Osteoblast (primary cell): ENCODE measurements at regions not wholly inside any gene's neighbourhood (a gene's known extent, or its start where the extent isn't known, plus 50 kb on each side); places are given as distances from the start of the nearest gene placed in this dataset.

Experiments used
- DNase-seq: peaks from one replicate; pipeline ENCODE4 v3.0.0; 2011; ENCODE audit warnings: low spot score, mixed read lengths; ENCODE audit not compliant: insufficient read length; ENCODE audit errors: missing footprints
- H2AFZ ChIP-seq: 2 replicates; pipeline ENCODE4 v1.6.0; 2011; ENCODE audit warnings: mild to moderate bottlenecking, low read length
- H3K27ac ChIP-seq: 2 replicates; pipeline ENCODE4 v1.5.1; 2011; ENCODE audit warnings: mild to moderate bottlenecking, low read depth, low read length, moderate library complexity
- H3K27me3 ChIP-seq: 2 replicates; pipeline ENCODE4 v1.6.0; 2012; ENCODE audit warnings: mild to moderate bottlenecking, control low read depth, inconsistent platforms, low read length, moderate library complexity; ENCODE audit not compliant: insufficient read depth
- H3K36me3 ChIP-seq: 2 replicates; pipeline ENCODE4 v1.5.1; 2011; ENCODE audit warnings: mild to moderate bottlenecking, low read length, control low read depth, moderate library complexity; ENCODE audit not compliant: insufficient read depth
- H3K4me1 ChIP-seq: 2 replicates; pipeline ENCODE4 v1.5.1; 2011; ENCODE audit warnings: mild to moderate bottlenecking, low read length, control low read depth, moderate library complexity; ENCODE audit not compliant: insufficient read depth
- H3K4me2 ChIP-seq: 2 replicates; pipeline ENCODE4 v1.6.0; 2011; ENCODE audit warnings: mild to moderate bottlenecking, low read length; ENCODE audit not compliant: insufficient read depth
- H3K4me3 ChIP-seq: fragments of 200-600 bp; sonication (generic); 3 replicates; pipeline ENCODE4 v1.5.1; 2012; ENCODE audit warnings: mild to moderate bottlenecking, low read length, inconsistent platforms; ENCODE audit not compliant: insufficient read depth
- H3K79me2 ChIP-seq: 2 replicates; pipeline ENCODE4 v1.6.0; 2012; ENCODE audit warnings: mild to moderate bottlenecking, low read length, control low read depth, inconsistent platforms; ENCODE audit not compliant: insufficient read depth
- H3K9me3 ChIP-seq: 2 replicates; pipeline ENCODE4 v1.5.1; 2011; ENCODE audit warnings: low read depth, low read length, control low read depth
- H4K20me1 ChIP-seq: 2 replicates; pipeline ENCODE4 v1.6.0; 2012; ENCODE audit warnings: mild to moderate bottlenecking, low read length, control low read depth; ENCODE audit not compliant: insufficient read depth
- TF ChIP-seq, protein P1 (sequence below): IDR thresholded peaks from 2 replicates; pipeline ENCODE4 v1.5.1; 2011; ENCODE audit warnings: mild to moderate bottlenecking, low read depth, low read length, moderate library complexity; ENCODE audit errors: extremely low read depth

DNA sequence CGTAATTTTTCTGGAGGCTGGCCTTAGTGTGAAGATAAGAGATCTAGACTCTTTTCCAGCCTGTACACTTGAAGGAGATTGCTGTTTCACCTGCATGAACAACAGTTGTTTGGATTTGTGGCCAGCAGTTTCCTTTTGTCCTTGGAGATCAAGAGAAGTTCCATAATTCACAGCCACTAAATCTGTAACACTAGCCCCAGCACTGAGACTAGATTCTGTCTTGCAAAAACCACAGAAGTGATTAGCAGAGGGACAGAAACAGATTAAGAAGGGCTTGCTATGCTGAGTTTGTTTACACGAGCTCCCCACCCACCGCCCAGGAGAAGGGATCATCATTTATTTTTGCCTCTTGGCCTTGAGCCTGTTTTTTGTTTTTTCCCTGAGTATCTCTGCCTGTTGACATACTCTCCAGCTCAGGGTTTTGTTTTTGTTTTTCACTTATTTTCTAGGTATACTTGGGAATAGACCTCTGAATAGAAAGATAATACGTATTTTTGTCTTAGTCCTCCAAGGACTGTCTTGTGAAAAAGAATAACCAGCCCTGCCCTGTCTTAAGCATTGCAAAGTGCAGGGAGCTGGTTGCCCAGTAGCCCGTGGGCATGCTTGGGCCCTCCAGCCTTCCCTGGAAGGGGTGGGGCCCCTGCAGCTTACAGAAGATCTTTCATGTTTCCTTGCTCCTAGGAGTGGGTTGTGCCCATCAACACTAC is 93.1 kb upstream of the SOX4 start:
- DNase-seq, result no peak
- H3K36me3 ChIP-seq, result no peaks in the 10 kb centered on the region
- no peaks in the 10 kb centered on the region for H3K27me3 ChIP-seq

DNA sequence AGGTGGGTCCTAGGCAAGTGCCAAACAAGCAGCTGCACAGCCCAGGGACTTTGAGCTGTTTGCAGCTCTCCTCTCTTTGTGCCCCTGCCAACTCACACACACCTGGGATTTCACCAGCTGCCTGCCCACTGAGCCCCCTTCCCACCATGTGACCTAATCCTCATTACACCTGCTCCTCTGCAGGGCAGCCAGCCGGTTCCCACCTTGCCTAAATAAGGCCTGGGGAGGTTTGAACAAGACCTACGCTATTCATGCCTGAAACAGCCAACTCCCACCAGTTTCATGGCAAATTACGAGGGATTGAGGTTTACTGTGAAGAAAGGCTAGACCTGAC is 92.6 kb upstream of the SOX4 start:
- no peaks in the 10 kb centered on the region for H3K4me1 ChIP-seq
- H2AFZ ChIP-seq, result no peak overlapping the region
- H3K9me3 ChIP-seq, result no peaks in the 10 kb centered on the region
- no peaks in the 10 kb centered on the region for H3K27me3 ChIP-seq
- TF ChIP-seq, protein P1, sequence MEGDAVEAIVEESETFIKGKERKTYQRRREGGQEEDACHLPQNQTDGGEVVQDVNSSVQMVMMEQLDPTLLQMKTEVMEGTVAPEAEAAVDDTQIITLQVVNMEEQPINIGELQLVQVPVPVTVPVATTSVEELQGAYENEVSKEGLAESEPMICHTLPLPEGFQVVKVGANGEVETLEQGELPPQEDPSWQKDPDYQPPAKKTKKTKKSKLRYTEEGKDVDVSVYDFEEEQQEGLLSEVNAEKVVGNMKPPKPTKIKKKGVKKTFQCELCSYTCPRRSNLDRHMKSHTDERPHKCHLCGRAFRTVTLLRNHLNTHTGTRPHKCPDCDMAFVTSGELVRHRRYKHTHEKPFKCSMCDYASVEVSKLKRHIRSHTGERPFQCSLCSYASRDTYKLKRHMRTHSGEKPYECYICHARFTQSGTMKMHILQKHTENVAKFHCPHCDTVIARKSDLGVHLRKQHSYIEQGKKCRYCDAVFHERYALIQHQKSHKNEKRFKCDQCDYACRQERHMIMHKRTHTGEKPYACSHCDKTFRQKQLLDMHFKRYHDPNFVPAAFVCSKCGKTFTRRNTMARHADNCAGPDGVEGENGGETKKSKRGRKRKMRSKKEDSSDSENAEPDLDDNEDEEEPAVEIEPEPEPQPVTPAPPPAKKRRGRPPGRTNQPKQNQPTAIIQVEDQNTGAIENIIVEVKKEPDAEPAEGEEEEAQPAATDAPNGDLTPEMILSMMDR, result no peak
- H3K4me2 ChIP-seq, result no peak overlapping the region
- no peaks in the 10 kb centered on the region for H3K36me3 ChIP-seq
- no peak for DNase-seq
- H4K20me1 ChIP-seq, result no peaks in the 10 kb centered on the region
- H3K4me3 ChIP-seq, result no peak overlapping the region
- no peak overlapping the region for H3K27ac ChIP-seq
- no peaks in the 10 kb centered on the region for H3K79me2 ChIP-seq

More for the DNA sequence above, 93.1 kb upstream of the SOX4 start:
- Histone ChIP-seq H3K9me3 (no peaks in the 10 kb centered on the region), H4K20me1 (no peaks in the 10 kb centered on the region), H3K4me1 (no peaks in the 10 kb centered on the region), H3K27ac (no peak overlapping the region), H3K4me3 (no peak overlapping the region), H3K4me2 (no peak overlapping the region), H3K79me2 (no peaks in the 10 kb centered on the region), H2AFZ (no peak overlapping the region)
- TF ChIP-seq, protein P1, result no peak

DNA sequence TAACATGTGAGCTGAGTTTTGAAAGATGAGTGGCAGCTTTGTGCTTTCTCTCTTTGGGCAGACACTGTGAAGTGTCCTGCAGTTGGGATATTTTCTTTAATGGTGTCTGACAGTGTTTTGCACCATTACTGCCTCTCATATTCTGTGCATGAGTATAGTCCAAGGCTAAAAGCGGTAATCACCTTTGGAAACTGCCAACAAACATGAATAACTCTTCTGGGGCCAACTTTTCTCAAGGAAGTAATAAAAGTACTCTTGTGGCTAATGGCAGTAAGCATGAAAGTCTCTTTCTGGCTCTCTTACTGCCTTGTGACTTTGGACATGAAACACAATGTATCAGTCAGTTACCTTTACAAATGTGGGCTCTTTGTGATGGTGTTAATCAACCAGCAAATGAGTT is 91.7 kb upstream of the SOX4 start:
- Histone ChIP-seq H3K4me1 (no peaks in the 10 kb centered on the region), H3K79me2 (no peaks in the 10 kb centered on the region), H4K20me1 (no peaks in the 10 kb centered on the region), H3K4me2 (no peak overlapping the region), H3K27me3 (no peaks in the 10 kb centered on the region), H3K9me3 (no peaks in the 10 kb centered on the region), H2AFZ (no peak overlapping the region), H3K36me3 (no peaks in the 10 kb centered on the region), H3K27ac (no peak overlapping the region), H3K4me3 (no peak overlapping the region)
- no peak for DNase-seq
- TF ChIP-seq, protein P1, result no peak

DNA sequence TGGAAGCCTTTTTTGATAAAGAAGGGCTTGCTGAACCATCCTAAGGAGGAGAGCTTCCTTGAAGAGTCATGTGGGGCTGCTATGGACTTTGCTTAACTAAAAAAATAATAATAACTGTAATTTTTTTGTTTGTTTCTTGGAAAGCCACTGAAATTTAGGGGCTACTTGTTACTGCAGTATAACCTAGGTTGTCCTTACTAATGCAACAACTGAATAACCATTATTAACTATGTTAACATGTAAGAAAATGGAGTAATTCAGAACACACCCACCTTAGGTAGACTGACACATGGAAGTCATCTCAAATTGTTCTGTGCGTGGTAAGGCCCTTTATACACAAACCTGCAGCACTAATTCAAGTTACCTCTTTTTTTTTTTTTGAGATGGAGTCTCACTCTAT is 90.9 kb upstream of the SOX4 start:
- Histone ChIP-seq H3K4me3 (no peak overlapping the region), H3K79me2 (no peaks in the 10 kb centered on the region), H3K9me3 (no peaks in the 10 kb centered on the region), H3K36me3 (no peaks in the 10 kb centered on the region), H3K27ac (no peak overlapping the region), H3K4me2 (no peak overlapping the region), H4K20me1 (no peaks in the 10 kb centered on the region), H2AFZ (no peak overlapping the region), H3K27me3 (no peaks in the 10 kb centered on the region), H3K4me1 (no peaks in the 10 kb centered on the region)
- TF ChIP-seq, protein P1, result no peak
- DNase-seq, result no peak
